Fibroblast of the aortic adventitia (primary cell): ENCODE measurements at regions not wholly inside any gene's neighbourhood (a gene's known extent, or its start where the extent isn't known, plus 50 kb on each side); places are given as distances from the start of the nearest gene placed in this dataset.

Experiments used
- DNase-seq: peaks from one replicate; pipeline ENCODE4 v3.0.0-alpha.2; 2010; ENCODE audit warnings: low read depth
- H3K4me3 ChIP-seq: 2 replicates; pipeline ENCODE4 v1.5.1; 2011; ENCODE audit warnings: low read depth, mild to moderate bottlenecking, control low read depth, low read length, moderate library complexity
- CTCF ChIP-seq: IDR thresholded peaks from 2 replicates; pipeline ENCODE4 v1.5.1; 2011; ENCODE audit warnings: mild to moderate bottlenecking, low read length, control low read depth, inconsistent platforms; ENCODE audit not compliant: insufficient read depth

- DNase-seq: no peak
- no peak overlapping the region for H3K4me3 ChIP-seq
- no peak for TF ChIP-seq CTCF
Observed at GRCh38 chr12:115413626-115414025, 729.7 kb upstream of the TBX3 start.

GRCh38 chr12:115412831-115413230 lies 728.9 kb upstream of the TBX3 start:
- no peak for DNase-seq
- TF ChIP-seq CTCF: no peak

DNA sequence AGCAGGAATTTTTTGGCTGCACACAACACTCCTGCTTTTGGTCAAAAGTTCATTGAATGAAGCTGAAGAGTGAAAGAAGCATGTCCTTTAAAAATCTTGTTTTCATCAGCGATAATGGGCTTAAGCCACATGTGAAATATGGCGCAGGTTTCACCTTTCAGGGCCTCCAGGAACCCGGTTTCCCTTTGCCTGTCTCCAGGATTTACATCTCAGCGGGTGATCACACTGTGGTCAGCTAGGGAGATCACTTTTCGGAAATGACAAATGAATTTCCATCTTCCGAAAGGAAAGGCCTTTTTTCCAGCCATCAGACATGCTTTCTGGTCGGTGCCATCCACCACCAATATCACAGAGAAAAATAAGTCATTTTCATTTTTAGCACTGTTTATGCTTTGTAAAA lies 727.1 kb upstream of the TBX3 start:
- TF ChIP-seq CTCF: no peak
- DNase-seq: no peak
- H3K4me3 ChIP-seq: no peak overlapping the region

More at GRCh38 chr12:115412831-115413230, 728.9 kb upstream of the TBX3 start:
- no peak overlapping the region for H3K4me3 ChIP-seq

DNA sequence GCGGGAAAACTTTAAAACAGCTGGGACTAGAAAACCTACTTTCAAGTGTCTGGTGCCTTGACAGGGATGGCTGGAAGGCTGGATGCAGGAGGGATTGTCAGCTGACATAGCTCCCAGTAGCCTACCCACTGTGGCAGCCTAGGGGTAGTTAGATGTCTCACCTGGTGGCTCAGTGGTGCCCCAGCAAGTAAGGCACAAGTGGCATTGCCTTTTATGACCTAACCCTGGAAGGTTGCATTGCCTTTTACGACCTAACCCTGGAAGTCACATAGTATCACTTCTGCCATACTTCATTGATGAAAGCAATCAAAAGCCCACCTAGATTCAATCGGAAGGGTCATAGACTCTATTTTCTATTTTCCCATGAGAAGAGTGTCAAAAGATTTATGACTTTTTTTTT lies 724.7 kb upstream of the TBX3 start:
- no peak for DNase-seq
- no peak overlapping the region for H3K4me3 ChIP-seq
- TF ChIP-seq CTCF: no peak

- DNase-seq: no peak
- H3K4me3 ChIP-seq: no peak overlapping the region
- TF ChIP-seq CTCF: no peak
Observed at GRCh38 chr12:115407723-115408122, 723.7 kb upstream of the TBX3 start.

GRCh38 chr12:115407036-115407435 lies 723.1 kb upstream of the TBX3 start:
- H3K4me3 ChIP-seq: no peak overlapping the region
- DNase-seq: no peak
- no peak for TF ChIP-seq CTCF

GRCh38 chr12:115405471-115405860 lies 721.5 kb upstream of the TBX3 start:
- DNase-seq: no peak
- TF ChIP-seq CTCF: no peak
- no peak overlapping the region for H3K4me3 ChIP-seq
